HG03558 (cell line): ENCODE measurements at regions not wholly inside any gene's neighbourhood (a gene's known extent, or its start where the extent isn't known, plus 50 kb on each side); places are given as distances from the start of the nearest gene placed in this dataset.

Experiments
- ATAC-seq: cut with Tn5 transposase; IDR thresholded peaks from one replicate; pipeline ENCODE4 v1.9.1; 2021; ENCODE audit warnings: moderate number of reproducible peaks; ENCODE audit not compliant: unreplicated experiment; ENCODE audit errors: extremely low read depth

- no peak for ATAC-seq
These were observed 241.2 kb upstream of the TNC start for GRCh38 chr9:115359017-115359780.

- ATAC-seq = no peak
These were observed 242.2 kb upstream of the TNC start for GRCh38 chr9:115360122-115360521.

DNA sequence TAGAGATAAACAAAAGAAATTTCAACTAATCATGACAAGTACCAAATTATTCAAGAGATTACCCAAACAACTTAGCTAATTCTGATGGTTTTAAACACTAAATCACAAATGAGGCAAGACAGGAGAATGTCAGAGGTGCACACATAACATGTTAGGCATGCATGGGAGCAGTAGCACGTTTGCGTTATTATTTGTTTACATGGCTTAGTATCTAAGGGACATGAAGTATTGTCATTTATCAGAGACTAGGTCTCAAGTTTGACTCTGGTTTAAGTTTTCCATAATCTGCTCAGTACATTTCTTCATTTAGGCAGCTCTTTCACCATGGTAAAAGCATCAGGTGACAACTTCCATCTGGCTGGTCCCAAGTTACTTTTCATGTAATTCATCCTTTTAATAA is 244.1 kb upstream of the TNC start:
- no peak for ATAC-seq

GRCh38 chr9:115362640-115363039 is 244.7 kb upstream of the TNC start:
- no peak for ATAC-seq

DNA sequence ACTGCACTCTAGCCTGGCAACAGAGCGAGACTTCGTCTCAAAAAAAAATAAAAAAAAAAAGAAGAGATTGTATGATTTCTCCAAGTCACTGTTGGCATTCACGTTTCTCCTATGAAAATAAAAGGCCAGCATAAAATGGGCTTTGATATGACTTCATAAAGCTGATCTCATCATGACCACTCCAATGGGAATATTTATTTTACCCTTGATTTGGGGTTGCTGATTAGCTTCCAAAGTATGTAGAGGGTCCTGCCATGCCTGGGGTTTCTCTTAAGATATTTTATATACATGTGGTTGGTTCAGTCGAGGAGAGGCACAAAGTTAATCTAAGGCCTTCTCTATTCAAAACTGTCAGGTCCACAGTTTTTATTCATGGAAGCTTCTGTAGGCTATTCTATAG is 247.0 kb upstream of the TNC start:
- ATAC-seq = no peak

GRCh38 chr9:115367321-115367720 is 249.4 kb upstream of the TNC start:
- no peak for ATAC-seq

GRCh38 chr9:115367780-115368525 is 250.0 kb upstream of the TNC start:
- ATAC-seq = no peak

- no peak for ATAC-seq
These were observed 251.5 kb upstream of the TNC start for GRCh38 chr9:115369322-115369957.

- ATAC-seq = peak; percentile 86
These were observed 255.2 kb upstream of the TNC start for GRCh38 chr9:115373000-115373709.

DNA sequence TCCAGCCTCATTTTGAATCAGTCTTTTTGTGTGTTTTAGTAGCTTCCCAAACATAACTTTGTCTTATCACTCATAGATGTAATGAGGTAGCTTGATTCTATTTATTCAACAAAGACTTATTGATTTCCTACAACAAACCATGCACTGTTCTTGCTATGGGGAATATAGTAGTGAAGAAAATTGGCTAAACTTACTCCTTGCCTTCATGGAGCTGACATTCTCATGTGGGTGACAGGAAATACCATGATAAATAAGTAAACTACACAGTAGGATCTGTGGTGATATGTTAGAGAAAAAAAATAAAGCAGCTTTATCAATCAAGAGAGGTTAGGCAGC is 255.7 kb upstream of the TNC start:
- ATAC-seq = peak; percentile 7

DNA sequence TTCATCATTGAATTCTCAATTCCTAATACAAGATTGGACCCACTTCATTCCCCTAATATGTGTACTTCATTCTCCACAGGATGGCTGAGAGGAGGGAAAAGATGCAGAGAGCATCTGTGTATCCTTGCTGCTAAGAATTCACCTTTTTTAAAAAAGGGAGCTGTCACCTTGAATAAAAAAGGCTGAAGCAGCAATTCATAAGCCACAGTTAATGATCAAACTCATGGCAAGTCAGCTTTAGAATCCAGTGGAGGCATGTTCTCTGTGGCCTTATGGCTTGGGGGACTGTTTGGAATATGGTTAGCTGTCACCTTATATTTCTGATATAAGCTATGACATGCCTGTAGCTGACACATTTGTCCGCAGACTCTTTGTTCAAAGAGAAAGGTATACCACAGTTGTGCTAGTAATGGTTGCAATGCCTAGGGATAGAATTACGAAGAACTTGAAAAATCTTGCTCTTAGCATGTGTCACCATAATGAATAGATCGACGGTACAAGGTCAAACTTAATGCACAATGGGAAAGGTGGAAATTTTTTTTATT is 256.8 kb upstream of the TNC start:
- no peak for ATAC-seq

DNA sequence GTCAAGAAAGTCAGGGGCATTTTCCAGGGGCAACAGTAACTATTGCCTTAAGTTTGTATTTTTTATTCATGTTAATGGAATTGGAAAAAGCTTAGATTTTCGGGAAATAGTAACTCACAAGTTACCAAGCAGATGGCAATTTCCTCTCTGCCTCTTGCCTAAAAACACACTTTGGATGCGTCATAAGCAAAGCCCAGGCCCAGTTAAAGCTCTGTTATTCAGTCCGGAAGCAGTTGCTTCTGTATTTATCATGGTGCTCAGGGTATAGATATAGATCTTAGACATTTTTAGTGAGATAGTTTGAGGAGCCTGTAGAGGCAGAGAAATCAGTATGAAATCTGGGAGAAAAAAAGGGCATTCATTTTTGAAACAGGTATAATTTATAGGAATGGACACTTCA is 260.3 kb upstream of the TNC start:
- no peak for ATAC-seq

- no peak for ATAC-seq
These were observed 260.8 kb upstream of the TNC start for GRCh38 chr9:115378758-115379157.

DNA sequence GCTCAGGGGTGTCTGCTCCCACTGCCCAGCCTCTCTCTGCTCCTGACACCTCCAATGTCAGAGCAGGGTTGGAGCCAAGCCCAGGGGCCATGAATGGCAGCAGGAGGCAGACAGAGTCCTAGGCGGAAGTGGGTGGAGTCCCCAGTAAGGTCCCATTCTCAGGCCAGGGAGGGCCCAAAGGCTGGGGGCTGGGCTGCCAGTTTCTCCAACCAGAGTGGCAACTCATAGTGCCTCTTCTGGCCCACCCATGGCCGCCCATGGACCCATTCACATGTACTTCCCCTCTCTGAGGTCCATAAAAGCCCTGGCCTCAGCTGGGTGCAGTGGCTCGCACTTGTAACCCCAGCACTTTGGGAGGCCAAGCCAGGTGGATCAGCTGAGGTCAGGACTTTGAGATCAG is 261.8 kb upstream of the TNC start:
- ATAC-seq = no peak

GRCh38 chr9:115382865-115383264 is 264.9 kb upstream of the TNC start:
- ATAC-seq = no peak

- ATAC-seq = no peak
These were observed 267.6 kb upstream of the TNC start for GRCh38 chr9:115385383-115386122.

DNA sequence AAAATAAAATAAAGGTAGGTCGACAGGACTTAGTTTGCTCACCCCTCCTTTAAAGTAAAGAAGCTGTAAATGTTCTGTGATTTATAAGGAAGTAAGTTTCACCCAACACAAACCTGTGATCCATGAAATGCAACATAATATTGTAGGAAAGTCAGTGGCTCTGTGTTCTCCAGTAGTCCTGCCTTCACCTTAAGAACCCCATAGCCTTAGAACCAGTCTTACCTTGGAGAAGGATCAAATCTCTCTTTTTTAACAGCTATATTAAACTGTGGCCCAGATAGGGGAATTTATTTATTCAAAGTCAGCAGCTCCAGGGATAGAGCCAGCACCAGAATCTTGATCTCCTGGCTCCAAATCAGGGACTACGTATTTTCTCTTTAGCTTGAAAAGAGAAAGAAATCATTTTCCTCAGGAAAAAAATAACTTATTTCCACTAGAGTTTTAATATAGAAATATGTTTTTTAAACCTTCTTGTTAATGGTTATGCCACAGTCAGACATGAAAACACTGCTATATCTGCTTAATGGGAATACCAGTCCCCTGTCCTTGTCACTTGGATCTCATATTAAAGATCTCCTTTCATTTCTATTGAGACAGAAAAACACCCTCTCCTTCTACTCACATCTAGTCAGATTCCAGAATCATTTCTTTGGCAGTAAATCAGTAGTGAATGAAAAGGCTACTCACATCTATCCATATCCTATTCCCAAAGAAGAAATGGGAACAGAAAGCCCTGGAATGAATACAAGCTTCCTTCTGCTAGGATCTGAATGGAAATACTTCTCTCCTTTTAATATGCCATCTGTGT is 269.2 kb upstream of the TNC start:
- no peak for ATAC-seq

DNA sequence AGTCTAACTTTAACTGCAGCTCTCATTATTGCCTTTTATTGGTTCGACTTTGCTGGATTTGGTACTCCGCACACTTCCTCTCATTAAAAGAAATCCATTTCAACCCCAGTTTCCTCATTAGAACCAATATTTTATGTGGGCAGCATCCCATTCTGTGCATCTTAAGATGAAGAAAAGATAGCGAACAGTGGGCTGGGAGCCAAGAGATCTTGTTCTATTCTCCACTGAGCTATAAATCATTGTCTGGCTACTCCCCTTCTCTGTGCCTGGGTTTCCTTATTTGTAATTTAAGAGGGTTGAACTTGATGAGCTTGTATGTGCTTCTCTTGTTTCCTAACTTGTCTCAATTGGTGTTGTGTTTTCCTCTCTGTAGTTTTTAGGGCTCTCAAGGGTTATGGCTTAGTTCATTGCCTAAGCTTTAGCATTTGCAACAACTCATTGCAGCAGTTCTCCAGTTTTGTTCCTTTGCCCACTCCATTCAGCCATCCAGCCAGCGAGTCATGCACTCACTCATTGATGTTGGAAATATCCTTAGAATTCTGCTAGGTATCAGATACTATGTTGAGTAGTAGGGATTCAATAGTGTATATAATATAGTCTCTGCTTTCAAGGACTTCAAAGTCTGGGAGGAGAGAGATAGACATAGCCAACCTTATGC is 273.3 kb upstream of the TNC start:
- no peak for ATAC-seq
